ENCODE measurements at regions not wholly inside any gene's neighbourhood (a gene's known extent, or its start where the extent isn't known, plus 50 kb on each side); places are given as distances from the start of the nearest gene placed in this dataset.
A peak's percentile ranks its signal among the peaks of the same experiment; 100 is the strongest.

DNA sequence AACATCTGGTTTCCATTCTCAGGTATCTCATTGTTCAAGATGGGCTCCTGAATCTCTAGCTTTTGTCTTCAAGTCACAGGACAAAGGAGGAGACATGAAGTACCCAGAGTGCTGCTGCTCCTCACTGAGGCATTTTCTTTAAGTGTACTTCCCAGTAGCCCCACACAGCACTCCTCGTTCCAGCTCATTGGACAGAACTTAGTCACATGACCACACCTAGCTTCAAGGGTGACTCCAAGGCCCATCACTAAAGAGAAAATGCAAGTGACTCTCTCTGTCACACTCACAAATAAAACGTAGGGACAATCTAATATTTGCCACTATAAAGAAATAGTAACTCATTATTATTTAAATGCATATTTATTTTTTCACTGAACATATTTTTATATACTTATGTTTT is 58.3 kb upstream of the NEUROD6 start:
- TF ChIP-seq, protein P1, sequence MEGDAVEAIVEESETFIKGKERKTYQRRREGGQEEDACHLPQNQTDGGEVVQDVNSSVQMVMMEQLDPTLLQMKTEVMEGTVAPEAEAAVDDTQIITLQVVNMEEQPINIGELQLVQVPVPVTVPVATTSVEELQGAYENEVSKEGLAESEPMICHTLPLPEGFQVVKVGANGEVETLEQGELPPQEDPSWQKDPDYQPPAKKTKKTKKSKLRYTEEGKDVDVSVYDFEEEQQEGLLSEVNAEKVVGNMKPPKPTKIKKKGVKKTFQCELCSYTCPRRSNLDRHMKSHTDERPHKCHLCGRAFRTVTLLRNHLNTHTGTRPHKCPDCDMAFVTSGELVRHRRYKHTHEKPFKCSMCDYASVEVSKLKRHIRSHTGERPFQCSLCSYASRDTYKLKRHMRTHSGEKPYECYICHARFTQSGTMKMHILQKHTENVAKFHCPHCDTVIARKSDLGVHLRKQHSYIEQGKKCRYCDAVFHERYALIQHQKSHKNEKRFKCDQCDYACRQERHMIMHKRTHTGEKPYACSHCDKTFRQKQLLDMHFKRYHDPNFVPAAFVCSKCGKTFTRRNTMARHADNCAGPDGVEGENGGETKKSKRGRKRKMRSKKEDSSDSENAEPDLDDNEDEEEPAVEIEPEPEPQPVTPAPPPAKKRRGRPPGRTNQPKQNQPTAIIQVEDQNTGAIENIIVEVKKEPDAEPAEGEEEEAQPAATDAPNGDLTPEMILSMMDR (IDR thresholded peaks at IDR 0.05; ENCODE audit: insufficient read depth, low read length) = no peak
- no peak for DNase-seq (ENCODE audit: low read depth)
- no peak overlapping the region for H3K4me3 ChIP-seq (ENCODE audit: low read depth, low read length)

DNA sequence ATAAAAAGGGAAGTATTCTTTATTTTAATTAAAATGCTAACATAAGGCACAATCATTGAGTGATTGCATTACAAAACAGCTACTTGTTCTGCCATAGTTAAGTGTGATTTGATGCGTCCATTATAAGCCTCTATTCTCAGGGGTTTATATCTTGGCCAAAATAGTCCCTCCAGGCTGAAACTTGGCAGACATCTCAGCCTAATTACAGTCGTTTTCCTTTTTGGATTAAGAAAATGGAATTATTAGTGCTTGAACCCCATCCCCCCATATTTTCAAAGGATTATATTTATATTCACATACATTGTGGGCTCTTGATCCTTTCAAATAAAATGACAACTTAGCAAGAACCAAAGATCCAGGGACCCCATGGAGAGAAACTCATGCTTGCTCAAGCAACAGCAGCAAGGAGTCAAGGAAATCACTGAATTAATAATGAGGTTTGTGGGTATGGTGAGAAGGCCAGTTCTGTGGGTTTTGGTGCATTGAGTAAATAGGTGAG is 66.7 kb upstream of the NEUROD6 start:
- DNase-seq (ENCODE audit: low read depth) = no peak
- TF ChIP-seq, protein P1 (IDR thresholded peaks at IDR 0.05; ENCODE audit: insufficient read depth, low read length) = no peak
- H3K4me3 ChIP-seq (ENCODE audit: low read depth, low read length) = no peak overlapping the region

DNA sequence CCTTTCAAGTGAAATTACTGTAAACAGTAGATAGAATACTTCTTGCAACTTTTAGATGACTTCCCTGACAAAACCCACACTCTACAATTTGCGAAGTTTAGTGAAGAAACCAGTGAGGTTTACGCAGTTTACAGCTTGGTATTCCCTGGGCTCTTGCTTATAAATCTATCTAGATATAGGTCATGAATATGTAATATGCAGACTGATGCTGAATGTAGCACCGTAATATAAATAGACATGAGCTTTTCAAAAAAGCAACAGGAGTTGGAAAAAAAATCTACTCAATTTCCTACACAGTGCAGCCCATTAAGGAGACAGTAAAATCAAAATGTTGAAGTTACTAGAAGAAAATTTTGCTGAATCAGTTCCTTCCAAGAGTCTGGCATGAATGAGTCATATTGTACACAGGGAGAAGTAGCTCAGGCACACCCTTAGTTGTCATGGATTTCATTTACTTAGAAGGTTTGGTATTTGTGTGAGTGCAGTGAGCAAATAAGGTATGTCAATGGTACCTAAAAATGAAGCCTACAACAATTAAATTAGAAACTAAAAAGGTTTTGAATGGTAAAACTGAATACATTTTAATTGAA is 67.7 kb upstream of the NEUROD6 start:
- no peak overlapping the region for H3K4me3 ChIP-seq (ENCODE audit: low read depth, low read length)
- TF ChIP-seq, protein P1 (IDR thresholded peaks at IDR 0.05; ENCODE audit: insufficient read depth, low read length) = no peak
- peak; percentile 79 for DNase-seq (ENCODE audit: low read depth)

DNA sequence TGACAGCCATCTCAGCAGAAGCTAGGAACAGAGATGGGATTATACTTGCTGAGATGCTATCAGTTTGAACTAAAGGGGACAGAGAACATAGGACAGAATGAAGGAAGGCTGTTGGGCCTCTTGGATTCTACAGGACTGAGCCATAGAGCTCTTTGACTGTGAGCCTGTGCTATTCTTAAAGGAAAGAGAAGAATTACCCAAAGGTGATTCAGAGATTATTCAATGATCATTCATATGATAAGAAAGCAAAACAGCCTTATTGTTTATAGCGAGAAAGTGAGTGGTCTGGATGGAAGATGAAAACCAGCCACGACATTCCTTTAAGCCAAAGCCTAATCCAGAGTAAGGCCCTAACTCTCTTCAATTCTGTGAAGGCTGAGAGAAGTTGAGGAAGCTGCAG is 69.7 kb upstream of the NEUROD6 start:
- DNase-seq (ENCODE audit: low read depth) = peak; percentile 45
- H3K4me3 ChIP-seq (ENCODE audit: low read depth, low read length) = no peak overlapping the region
- TF ChIP-seq, protein P1 (IDR thresholded peaks at IDR 0.05; ENCODE audit: insufficient read depth, low read length) = no peak

DNA sequence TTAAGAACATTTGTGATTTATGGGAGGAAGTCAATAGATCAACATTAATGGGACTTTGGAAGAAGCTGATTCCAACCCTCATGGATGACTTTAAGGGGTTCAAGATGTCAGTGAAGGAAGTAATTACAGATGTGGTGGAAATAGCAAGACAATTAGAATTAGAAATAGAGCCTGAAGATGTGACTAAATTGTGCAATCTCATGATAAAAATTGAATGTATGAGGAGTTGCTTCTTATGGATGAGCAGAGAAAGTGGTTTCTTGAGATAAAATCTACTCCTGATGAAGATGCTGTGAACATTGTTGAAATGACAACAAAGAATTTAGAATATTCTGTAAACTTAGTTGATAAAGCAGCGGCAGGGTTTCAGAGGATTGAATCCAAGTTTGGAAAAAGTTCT is 70.9 kb upstream of the NEUROD6 start:
- TF ChIP-seq, protein P1 (IDR thresholded peaks at IDR 0.05; ENCODE audit: insufficient read depth, low read length) = no peak
- H3K4me3 ChIP-seq (ENCODE audit: low read depth, low read length) = no peak overlapping the region

DNA sequence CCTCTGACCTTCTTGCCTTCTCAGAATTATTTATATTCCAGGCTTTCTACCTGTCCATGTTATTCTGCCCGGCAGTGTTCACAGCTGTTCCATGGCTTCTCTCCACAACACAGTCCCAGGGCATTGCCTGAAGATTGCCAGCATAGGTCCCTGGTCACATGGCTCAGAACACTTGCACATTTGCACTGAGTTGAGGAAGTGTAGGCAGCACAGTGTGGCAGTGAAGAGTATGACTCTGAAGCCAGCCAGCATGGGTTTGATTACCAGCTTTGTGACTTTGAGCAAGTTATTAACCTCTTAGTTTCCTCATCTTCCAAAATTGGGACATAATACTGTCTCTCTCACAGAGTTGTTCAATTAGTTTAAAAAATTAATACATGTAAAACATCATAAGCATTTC is 73.2 kb upstream of the NEUROD6 start:
- no peak for DNase-seq (ENCODE audit: low read depth)
- no peak overlapping the region for H3K4me3 ChIP-seq (ENCODE audit: low read depth, low read length)
- TF ChIP-seq, protein P1 (IDR thresholded peaks at IDR 0.05; ENCODE audit: insufficient read depth, low read length) = no peak

More for the DNA sequence above, 70.9 kb upstream of the NEUROD6 start:
- DNase-seq (ENCODE audit: low read depth) = no peak

DNA sequence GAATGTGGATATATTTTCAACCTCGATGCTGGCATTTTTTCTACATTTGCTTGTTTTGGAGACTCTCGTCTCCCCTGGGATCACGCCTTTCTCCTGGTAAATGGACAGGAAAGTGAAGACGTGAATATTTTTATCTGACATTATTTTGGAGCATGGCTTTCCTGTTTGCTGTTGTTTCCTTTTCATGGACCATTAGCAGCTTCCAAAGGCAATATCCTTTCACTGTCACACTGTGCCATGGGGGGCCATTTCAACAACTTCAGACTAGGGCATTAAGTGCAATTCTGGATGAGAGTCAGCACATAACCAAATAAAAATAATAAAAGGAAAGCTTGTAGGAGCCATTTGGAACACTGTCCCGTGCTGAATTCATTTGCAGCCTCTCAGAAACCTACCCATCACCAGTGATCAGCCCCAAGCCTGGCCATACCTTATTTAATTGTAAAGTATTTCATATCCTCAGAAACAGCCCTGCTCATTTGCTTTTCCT is 75.9 kb upstream of the NEUROD6 start:
- no peak overlapping the region for H3K4me3 ChIP-seq (ENCODE audit: low read depth, low read length)
- TF ChIP-seq, protein P1 (IDR thresholded peaks at IDR 0.05; ENCODE audit: insufficient read depth, low read length) = no peak
- DNase-seq (ENCODE audit: low read depth) = no peak

All from fibroblast of the aortic adventitia (primary cell).